Activated naive CD4-positive, alpha-beta T cell treated with anti-CD3 and anti-CD28 coated beads, Interleukin-2, amount 50 U/mL, for 24 hours (primary cell): ENCODE measurements at regions not wholly inside any gene's neighbourhood (a gene's known extent, or its start where the extent isn't known, plus 50 kb on each side); places are given as distances from the start of the nearest gene placed in this dataset.

ENCODE experiments used
- H3K27ac Mint-ChIP-seq: one replicate; pipeline ENCODE4 v1.8.0; 2021; ENCODE audit warnings: mild to moderate bottlenecking, mixed read lengths
- H3K27me3 Mint-ChIP-seq: one replicate; pipeline ENCODE4 v1.8.0; 2021; ENCODE audit warnings: mixed read lengths
- H3K36me3 Mint-ChIP-seq: one replicate; pipeline ENCODE4 v1.8.0; 2021; ENCODE audit warnings: mixed read lengths
- H3K4me1 Mint-ChIP-seq: one replicate; pipeline ENCODE4 v1.8.0; 2021; ENCODE audit warnings: mixed read lengths
- H3K4me3 Mint-ChIP-seq: one replicate; pipeline ENCODE4 v1.8.0; 2021; ENCODE audit warnings: mild to moderate bottlenecking, mixed read lengths
- H3K9me3 Mint-ChIP-seq: one replicate; pipeline ENCODE4 v1.8.0; 2021; ENCODE audit warnings: mixed read lengths

DNA sequence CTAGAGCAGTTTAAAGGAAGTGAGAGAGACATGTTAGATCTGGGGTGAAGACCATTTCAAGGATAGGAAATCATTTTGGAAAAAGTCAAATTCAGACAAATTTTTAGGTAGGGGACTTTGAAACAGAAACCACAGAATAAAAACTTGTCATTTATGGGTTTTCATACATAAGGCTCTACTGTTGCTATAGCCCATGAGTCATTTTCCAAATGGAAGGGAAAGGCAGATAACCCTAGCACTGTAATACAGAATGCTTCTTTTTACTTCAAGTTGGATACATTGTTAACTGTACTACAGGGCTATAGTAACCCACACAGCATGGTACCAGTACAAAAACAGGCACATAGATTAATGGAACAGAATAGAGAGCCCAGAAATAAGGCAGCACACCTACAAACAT is 455.4 kb downstream of the EBF1 start:
- Mint-ChIP-seq H3K27ac (no peak overlapping the region), H3K36me3 (no peaks in the 10 kb centered on the region), H3K27me3 (no peaks in the 10 kb centered on the region)

DNA sequence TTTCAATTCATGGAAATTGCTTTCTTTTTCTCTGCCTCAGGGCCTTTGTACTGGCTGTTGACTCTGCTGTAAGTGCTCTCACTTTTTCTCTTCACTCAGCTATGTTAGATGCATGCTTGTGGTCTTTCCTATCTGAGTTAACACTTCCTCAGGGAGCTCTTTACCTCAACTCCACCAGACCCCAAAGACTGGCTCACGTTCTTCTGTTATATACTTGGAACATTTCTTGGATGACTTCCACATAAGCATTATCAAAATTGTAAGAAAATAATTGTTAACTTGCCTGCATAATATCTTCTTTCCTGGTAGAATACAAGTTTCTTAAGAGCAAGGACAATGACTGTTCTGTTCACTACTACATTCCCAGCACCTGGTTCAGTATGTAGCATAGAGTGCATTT is 455.9 kb downstream of the EBF1 start:
- H3K27me3 Mint-ChIP-seq: no peaks in the 10 kb centered on the region

More for the DNA sequence above, 455.4 kb downstream of the EBF1 start:
- Mint-ChIP-seq H3K9me3 (no peaks in the 10 kb centered on the region), H3K4me3 (no peak overlapping the region), H3K4me1 (no peaks in the 10 kb centered on the region)

DNA sequence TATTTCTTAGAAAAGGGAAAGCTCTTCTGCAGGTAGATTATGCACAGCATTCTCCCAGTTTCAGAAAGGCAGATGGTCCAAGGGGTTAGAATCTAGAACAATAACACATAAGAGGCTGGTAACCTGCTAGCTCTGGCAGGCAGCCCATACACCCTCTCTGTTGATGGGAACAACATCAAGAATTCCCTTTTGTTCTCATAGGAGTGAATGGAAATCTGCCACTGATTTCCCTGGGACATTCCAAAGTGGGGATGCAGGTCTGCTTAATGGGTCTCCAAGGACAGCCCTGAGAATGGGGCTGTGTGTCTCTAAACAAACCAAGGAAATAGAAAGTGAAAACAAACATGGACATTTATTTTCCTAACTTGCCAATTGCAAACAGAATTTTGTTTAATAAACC is 456.8 kb downstream of the EBF1 start:
- H3K4me3 Mint-ChIP-seq: no peak overlapping the region
- no peaks in the 10 kb centered on the region for H3K36me3 Mint-ChIP-seq
- H3K9me3 Mint-ChIP-seq: no peaks in the 10 kb centered on the region
- H3K4me1 Mint-ChIP-seq: no peaks in the 10 kb centered on the region
- no peaks in the 10 kb centered on the region for H3K27me3 Mint-ChIP-seq
- no peak overlapping the region for H3K27ac Mint-ChIP-seq

More for the DNA sequence above, 455.9 kb downstream of the EBF1 start:
- Mint-ChIP-seq H3K9me3 (no peaks in the 10 kb centered on the region), H3K27ac (no peak overlapping the region), H3K4me1 (no peaks in the 10 kb centered on the region), H3K4me3 (no peak overlapping the region), H3K36me3 (no peaks in the 10 kb centered on the region)

DNA sequence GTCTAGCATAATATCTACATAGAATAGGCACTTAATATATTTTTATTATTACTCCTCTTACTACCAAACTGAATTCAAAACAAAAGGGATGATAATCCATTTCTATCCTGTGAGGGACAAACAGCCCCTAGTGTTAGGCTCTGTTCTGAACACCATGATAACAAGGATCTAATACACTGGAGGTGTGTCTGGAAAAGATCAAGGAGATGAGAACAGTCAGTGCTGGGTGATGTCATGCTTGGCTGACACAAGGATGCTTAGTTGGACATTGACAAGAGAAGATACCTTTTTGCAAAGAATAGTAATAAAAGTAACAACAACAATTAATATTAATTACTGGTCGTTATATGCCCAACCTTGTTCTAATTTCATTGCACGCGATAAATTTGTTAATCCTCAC is 458.7 kb downstream of the EBF1 start:
- Mint-ChIP-seq H3K27me3 (no peaks in the 10 kb centered on the region), H3K36me3 (no peaks in the 10 kb centered on the region), H3K4me1 (no peaks in the 10 kb centered on the region), H3K9me3 (no peaks in the 10 kb centered on the region), H3K27ac (no peak overlapping the region), H3K4me3 (no peak overlapping the region)

DNA sequence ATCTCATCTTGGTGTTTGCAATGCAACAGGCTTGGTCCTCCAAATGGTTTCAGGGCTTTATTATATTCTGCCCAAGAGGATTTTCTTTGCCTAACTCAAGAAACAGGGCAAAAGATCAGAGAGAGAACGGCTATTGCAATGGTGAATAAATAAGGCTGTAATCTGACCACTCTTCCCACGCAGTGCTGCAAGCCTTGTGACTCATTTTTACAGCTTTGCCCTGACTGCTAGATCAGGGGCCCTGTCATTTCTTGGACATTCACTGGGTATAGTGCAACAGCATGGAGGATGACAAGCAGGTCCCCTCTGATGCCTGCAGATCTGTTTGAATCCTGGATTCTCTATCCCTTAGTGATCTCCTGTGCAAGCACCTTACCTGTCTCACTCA is 459.1 kb downstream of the EBF1 start:
- Mint-ChIP-seq H3K27ac (no peak overlapping the region), H3K27me3 (no peaks in the 10 kb centered on the region), H3K36me3 (no peaks in the 10 kb centered on the region), H3K4me1 (no peaks in the 10 kb centered on the region), H3K4me3 (no peak overlapping the region), H3K9me3 (no peaks in the 10 kb centered on the region)

DNA sequence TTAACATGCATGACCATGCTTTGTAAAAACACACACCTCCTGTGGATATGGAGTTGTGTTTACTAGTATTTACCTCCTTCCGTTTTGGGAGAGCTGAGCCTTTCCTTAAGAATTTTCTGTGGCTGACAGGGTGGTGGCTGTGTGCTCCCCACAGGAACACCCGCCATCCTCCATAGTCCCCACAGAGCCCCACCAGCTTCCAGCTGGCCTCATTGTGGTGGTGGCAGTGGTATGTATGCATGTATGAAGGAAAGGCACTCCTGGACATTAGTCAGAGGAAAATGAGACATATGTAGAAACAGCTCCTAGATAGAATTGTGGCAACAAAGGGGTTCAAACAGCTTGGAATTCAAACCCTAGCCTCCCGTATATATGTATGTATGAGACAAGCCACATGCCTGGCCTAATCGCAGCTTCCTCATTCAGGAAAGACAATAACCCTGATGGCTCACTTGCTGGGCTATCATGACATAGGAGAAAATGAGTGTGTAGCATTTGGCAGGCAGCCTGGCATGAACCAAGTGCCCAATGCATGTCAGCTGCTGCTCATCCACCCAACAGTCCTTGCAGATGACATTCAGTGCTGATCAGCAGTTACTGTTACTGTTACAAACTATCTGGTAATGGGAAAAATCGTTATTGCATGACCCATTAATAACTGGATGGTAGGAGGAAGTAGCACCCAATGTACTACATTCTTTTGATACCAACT is 459.7 kb downstream of the EBF1 start:
- Mint-ChIP-seq H3K9me3 (no peaks in the 10 kb centered on the region), H3K4me3 (no peak overlapping the region), H3K4me1 (no peaks in the 10 kb centered on the region), H3K36me3 (no peaks in the 10 kb centered on the region), H3K27ac (no peak overlapping the region), H3K27me3 (no peaks in the 10 kb centered on the region)

DNA sequence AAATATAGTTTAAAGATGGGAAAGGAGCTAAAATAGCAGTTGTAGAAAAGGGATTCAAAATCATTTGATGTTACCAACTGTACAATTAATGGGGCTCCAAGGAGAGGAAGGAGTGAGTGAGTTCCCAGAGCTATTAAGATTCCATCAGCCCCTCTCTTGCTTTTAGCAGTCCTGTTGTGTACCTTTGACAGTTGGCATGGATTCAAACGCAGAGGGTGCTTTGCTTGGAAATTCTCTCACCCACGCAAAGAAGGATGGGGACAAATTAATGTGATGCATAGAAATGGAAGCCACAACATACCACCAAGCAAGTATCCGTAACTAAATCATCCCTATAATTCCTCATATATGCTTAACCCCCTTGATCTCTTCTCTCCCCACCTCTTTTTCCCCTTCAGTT is 461.3 kb downstream of the EBF1 start:
- H3K36me3 Mint-ChIP-seq: no peaks in the 10 kb centered on the region
- H3K27me3 Mint-ChIP-seq: no peaks in the 10 kb centered on the region
- H3K9me3 Mint-ChIP-seq: no peaks in the 10 kb centered on the region
- no peak overlapping the region for H3K4me3 Mint-ChIP-seq
- no peaks in the 10 kb centered on the region for H3K4me1 Mint-ChIP-seq
- no peak overlapping the region for H3K27ac Mint-ChIP-seq

DNA sequence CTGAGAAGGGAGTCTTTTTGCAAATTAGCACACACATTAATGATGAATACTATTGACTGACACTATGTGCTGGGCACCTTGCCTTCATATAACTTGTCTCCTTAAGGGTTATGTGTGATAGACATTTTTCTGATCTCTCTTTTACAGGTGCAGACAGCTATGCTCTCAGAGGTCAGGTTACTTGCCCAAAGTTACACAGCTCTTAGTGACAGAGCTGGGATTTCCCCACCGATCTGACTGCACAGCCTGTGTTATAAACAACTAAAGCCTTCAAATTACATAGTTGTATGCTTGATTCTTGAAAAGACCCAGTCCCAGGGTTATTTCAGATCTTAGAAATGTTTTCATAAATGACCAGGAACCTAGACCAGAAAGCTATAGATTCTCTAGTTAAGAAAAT is 462.7 kb downstream of the EBF1 start:
- H3K4me1 Mint-ChIP-seq: no peaks in the 10 kb centered on the region
- H3K27ac Mint-ChIP-seq: no peak overlapping the region
- no peaks in the 10 kb centered on the region for H3K36me3 Mint-ChIP-seq
- H3K4me3 Mint-ChIP-seq: no peak overlapping the region
- no peaks in the 10 kb centered on the region for H3K27me3 Mint-ChIP-seq
- H3K9me3 Mint-ChIP-seq: no peaks in the 10 kb centered on the region

DNA sequence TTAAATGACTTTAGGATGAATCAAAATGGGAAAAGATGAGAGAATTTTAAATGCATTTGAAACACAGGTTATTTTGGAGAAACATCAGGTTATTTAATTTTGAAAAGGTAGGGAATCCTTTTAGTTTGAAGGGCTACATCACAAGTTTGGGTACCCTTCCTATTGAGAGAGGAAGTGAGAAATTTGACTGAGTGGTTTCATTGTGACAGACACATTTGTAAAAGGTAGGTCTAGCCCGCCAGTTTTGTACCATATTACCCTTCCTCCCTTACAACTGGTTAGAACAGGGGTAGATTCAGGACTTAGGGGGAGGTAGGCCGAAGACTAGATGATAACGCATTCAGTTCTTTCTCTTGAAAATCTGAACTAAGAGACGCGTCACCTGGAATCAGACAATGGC is 464.2 kb downstream of the EBF1 start:
- Mint-ChIP-seq H3K9me3 (no peaks in the 10 kb centered on the region), H3K36me3 (no peaks in the 10 kb centered on the region), H3K27ac (no peak overlapping the region), H3K27me3 (peaks cover 2% of the 10 kb centered on the region), H3K4me3 (no peak overlapping the region), H3K4me1 (no peaks in the 10 kb centered on the region)

DNA sequence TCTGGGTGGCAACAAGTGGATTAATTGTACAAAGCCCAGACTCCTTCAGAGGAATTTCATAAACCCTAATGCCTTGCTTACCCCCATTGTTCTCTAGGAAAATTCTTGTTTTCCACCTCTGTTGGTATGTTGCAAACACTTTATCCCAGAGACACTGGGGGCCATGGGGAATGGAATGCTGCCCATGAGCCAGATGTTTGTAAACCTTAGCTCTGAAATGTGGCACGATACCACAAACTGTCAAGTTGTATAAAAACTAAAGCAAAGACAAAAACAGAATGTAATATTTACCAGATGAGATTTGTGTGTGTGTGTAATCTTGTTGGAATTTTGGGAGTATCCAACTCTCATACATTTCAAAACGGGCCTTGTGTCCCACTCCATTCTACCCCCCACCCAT is 465.0 kb downstream of the EBF1 start:
- Mint-ChIP-seq H3K9me3 (no peaks in the 10 kb centered on the region), H3K4me1 (no peaks in the 10 kb centered on the region), H3K36me3 (no peaks in the 10 kb centered on the region), H3K27me3 (peaks cover 2% of the 10 kb centered on the region), H3K4me3 (no peak overlapping the region), H3K27ac (no peak overlapping the region)

DNA sequence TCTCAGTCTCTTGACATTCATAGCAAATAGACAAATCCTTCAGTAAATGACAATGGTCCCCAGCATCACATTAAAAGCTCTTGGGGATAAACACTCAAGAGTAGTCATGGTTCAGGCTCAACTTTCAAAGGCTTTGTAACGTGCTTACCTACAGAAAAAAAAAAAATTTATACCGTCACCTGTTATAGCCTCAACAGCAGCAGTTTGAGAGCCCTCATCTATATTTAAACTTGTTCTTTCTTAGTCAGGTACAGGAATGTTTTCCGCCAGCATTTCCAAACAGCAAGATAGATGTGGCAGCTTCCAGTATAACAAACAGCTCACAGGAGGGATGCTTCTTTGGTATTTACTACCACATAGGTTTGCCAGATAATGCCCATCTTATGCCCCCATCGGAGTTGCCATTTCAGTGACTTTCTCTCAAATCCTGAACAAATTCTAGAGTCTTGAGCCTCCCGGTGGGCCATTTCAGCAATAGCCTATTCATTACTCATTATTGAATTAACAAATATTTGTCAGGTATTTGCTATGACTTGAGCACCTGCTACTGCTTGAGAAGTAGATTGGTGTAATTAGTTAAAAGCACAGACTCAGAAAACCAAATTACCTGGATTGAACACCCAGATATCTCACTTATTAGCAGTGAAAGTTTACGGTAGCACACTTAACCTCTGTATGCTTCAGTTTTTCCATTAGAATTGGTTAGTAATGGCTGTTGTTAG is 470.0 kb downstream of the EBF1 start:
- H3K4me3 Mint-ChIP-seq: no peak overlapping the region
- no peak overlapping the region for H3K27ac Mint-ChIP-seq
- H3K4me1 Mint-ChIP-seq: no peaks in the 10 kb centered on the region
- no peaks in the 10 kb centered on the region for H3K36me3 Mint-ChIP-seq
- H3K27me3 Mint-ChIP-seq: peaks cover 2% of the 10 kb centered on the region
- H3K9me3 Mint-ChIP-seq: no peaks in the 10 kb centered on the region

DNA sequence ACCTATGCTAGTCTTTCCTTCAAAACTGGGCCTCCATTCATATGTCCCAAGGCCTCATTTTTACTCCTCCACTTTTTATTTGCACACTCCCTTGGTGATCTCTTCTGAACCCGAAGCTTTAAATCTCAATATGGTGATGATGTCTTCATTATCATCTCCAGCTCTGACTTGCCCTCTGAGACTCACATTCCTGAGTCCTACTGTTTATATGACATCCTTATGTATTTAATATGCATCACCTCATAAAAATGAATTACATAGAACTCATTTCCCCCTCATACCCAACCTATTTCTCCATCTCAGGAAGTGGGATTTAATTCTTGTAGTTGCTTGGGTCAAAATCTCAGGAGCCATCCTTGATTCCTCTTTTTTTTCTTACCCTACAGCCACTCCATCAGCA is 473.0 kb downstream of the EBF1 start:
- Mint-ChIP-seq H3K27ac (no peak overlapping the region), H3K4me3 (no peak overlapping the region), H3K4me1 (no peaks in the 10 kb centered on the region), H3K27me3 (peaks cover 2% of the 10 kb centered on the region), H3K9me3 (no peaks in the 10 kb centered on the region), H3K36me3 (no peaks in the 10 kb centered on the region)

DNA sequence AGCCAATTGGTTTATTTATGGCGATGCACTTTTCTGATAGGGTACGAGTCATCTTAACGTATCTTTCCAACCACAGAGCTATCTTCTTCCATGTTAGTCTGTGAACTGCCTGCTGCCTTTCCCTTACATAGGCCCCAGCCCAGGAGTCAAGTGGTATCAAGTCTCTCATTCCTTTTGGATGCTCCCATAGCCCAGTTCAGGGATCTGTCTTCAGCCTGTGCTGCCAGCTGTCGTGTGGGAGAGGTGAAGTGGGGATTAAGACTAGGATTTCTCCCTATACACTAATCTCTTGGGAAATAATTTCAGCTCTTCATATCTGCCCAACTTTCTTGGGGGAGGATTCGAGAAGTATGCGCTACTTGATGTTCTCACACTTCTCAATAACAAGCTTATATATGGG is 475.7 kb downstream of the EBF1 start:
- Mint-ChIP-seq H3K4me1 (no peaks in the 10 kb centered on the region), H3K36me3 (no peaks in the 10 kb centered on the region), H3K4me3 (no peak overlapping the region), H3K27ac (no peak overlapping the region), H3K9me3 (no peaks in the 10 kb centered on the region), H3K27me3 (peaks cover 3% of the 10 kb centered on the region)

DNA sequence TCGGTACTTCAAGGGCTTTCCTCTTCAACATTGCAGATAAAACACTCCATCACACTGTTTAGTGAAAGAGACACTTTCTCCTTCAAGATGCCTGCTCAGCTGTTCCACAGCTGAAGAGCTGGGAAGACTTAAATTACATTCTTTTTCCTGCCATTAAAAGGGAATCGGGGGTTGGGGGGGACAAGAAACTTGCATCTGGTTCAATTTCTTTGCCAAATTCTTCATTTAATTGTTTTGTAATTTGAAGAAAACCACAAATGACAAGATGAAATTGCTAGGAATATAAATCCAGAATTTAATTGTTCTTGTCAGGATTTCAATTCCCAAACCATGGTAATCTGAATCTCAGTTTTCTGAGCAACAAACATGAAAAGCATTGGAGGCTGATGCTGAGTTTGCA is 478.3 kb downstream of the EBF1 start:
- H3K36me3 Mint-ChIP-seq: no peaks in the 10 kb centered on the region
- H3K4me3 Mint-ChIP-seq: no peak overlapping the region
- no peak overlapping the region for H3K27ac Mint-ChIP-seq
- H3K4me1 Mint-ChIP-seq: no peaks in the 10 kb centered on the region
- no peaks in the 10 kb centered on the region for H3K9me3 Mint-ChIP-seq
- peaks cover 3% of the 10 kb centered on the region for H3K27me3 Mint-ChIP-seq

DNA sequence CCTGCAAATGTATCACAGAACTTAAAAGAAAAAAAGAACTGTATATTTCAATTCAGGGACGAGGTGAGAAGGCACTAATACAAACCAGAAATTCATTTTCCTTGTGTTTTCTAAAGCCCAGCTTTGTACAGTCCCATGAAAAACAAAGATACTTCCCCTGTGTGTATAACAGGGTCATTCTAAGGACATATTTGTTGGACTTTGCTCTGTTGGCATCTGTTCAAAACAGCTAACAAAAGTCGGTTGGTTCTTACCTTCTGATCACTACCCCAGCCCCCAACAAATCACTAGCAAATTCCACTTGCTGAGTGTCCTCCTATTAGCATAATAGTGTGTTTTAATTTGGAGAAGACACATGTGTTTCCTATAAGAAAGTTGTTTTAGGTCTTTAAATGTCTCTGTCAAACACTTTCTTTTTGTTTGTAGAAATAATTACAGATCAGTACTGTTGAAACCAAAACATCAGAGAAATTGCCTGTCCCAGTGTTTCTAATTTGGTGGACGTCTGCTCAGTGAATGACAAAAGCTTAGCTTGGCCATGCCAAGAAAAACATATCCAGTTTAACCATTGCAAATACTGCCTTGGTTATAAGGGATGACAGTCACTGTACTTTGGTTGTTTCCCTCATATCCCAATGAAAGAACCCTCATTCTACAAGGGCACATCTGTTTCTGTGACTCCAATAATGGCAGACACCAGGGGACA is 480.5 kb downstream of the EBF1 start:
- no peaks in the 10 kb centered on the region for H3K4me1 Mint-ChIP-seq

DNA sequence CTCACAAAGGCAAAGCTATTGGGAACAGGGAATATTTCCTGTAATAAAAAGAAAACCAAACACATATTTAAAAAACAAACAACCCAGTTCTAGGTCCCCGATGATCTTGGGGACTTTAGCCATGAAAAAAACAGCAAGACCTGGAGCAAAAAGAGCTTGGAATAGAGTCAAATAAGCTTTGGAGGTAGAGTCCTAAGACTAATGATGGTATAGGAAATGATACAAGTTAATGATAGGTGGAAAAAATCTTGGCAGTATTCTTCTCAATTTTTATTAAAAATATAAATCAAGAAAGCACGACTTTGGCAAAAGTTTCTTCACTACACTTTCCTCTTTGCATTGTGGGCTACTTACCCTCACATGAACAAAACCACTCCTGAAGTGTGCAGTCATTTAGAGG is 481.5 kb downstream of the EBF1 start:
- Mint-ChIP-seq H3K9me3 (no peaks in the 10 kb centered on the region), H3K27ac (no peak overlapping the region), H3K4me3 (no peak overlapping the region), H3K36me3 (no peaks in the 10 kb centered on the region), H3K4me1 (no peaks in the 10 kb centered on the region), H3K27me3 (peaks cover 3% of the 10 kb centered on the region)

More for the DNA sequence above, 480.5 kb downstream of the EBF1 start:
- H3K27me3 Mint-ChIP-seq: peaks cover 3% of the 10 kb centered on the region
- H3K27ac Mint-ChIP-seq: no peak overlapping the region
- no peaks in the 10 kb centered on the region for H3K9me3 Mint-ChIP-seq
- no peaks in the 10 kb centered on the region for H3K36me3 Mint-ChIP-seq
- H3K4me3 Mint-ChIP-seq: no peak overlapping the region
